GM12864 (cell line): ENCODE measurements at regions not wholly inside any gene's neighbourhood (a gene's known extent, or its start where the extent isn't known, plus 50 kb on each side); places are given as distances from the start of the nearest gene placed in this dataset.
"Not testable (repeated sequence)": the region's sequence is repeated elsewhere in the genome, so short reads cannot be mapped to it uniquely, and the experiment has no call there.

Source experiments
- DNase-seq: peaks from one replicate; pipeline ENCODE4 v3.0.0-alpha.2; 2011; ENCODE audit warnings: low read depth
- H3K4me3 ChIP-seq: 2 replicates; pipeline ENCODE4 v1.5.1; 2011; ENCODE audit warnings: mild to moderate bottlenecking, low read depth, low read length, control low read depth
- TF ChIP-seq, protein P1 (sequence below): IDR thresholded peaks from 2 replicates; pipeline ENCODE4 v1.5.1; 2011; ENCODE audit warnings: low read depth, mild to moderate bottlenecking, moderate library complexity, low read length, control low read depth, inconsistent platforms; ENCODE audit errors: missing control alignments

DNA sequence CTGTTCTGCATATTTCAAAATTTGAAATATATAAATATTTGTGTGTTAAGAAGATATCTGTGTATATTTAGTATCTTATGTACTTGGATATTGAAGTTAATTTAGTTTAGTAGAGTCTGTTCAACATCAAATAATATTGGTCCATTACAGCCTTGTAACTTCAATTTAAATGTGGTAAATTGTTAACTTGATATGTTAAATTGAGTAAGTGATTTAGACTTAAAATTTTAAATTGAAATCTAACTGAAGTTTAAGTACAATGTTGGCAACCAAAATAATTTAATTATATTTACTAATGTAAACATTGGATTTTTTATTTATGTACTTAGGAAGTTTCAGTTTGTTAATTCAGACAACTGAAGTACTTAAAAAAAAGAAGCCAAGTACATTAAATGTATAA lies 343.9 kb upstream of the DNAJC19 start:
- no peak overlapping the region for H3K4me3 ChIP-seq
- TF ChIP-seq, protein P1, sequence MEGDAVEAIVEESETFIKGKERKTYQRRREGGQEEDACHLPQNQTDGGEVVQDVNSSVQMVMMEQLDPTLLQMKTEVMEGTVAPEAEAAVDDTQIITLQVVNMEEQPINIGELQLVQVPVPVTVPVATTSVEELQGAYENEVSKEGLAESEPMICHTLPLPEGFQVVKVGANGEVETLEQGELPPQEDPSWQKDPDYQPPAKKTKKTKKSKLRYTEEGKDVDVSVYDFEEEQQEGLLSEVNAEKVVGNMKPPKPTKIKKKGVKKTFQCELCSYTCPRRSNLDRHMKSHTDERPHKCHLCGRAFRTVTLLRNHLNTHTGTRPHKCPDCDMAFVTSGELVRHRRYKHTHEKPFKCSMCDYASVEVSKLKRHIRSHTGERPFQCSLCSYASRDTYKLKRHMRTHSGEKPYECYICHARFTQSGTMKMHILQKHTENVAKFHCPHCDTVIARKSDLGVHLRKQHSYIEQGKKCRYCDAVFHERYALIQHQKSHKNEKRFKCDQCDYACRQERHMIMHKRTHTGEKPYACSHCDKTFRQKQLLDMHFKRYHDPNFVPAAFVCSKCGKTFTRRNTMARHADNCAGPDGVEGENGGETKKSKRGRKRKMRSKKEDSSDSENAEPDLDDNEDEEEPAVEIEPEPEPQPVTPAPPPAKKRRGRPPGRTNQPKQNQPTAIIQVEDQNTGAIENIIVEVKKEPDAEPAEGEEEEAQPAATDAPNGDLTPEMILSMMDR = no peak
- no peak for DNase-seq

DNA sequence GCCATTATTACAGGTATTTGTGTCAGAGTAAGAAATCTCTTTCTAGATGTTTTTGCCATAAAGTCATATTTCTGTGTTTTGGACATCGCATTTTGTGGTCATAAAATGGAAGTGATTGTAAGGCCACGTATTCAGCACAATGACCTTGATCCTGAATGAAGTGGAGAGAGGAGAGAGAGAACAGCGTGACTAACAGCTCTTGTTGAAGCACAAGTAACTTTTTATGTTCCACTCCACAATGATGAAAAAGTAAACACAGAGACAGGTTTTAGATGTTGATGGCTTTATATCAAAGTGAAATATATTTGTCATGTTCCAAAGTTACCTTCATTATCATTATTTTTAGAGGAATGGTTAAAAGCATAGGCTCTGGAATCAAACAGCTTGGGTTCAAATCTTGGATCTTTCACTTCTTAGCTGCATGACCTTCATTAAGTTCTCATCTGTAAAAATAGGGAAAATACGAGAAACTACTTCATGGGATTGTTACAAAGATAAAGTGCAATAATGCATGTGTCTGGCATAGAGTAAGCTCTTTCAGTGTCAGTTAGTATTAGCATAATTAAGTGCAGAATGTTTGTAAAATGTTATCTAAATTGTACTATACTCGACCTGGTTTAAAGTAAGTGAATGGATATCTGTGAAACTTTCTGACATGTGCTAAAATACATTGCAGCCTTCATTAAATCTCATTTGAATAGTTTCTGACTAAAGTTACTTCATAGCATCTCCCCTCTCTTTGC lies 341.5 kb upstream of the DNAJC19 start:
- no peak overlapping the region for H3K4me3 ChIP-seq
- TF ChIP-seq, protein P1 = no peak
- DNase-seq = no peak

DNA sequence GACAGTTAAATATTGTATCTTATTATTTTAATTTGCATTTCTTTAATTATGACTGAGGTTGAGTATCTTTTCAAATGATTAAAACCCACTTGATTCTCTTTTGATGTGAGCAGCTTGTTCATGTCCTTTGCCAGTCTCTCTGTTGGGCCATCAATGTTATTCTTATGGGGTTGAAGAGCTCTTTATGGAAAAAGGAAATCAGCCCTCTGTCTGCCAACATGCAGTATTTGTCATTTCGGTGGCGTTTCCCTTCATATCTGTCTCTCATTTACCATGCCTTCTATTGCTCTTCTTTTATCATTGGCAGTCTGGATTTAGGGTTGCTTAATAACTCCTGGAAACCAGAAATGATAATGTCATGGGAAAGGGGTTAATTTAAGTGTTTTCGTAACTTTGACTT lies 340.7 kb upstream of the DNAJC19 start:
- H3K4me3 ChIP-seq = no peak overlapping the region
- DNase-seq = no peak
- TF ChIP-seq, protein P1 = no peak

DNA sequence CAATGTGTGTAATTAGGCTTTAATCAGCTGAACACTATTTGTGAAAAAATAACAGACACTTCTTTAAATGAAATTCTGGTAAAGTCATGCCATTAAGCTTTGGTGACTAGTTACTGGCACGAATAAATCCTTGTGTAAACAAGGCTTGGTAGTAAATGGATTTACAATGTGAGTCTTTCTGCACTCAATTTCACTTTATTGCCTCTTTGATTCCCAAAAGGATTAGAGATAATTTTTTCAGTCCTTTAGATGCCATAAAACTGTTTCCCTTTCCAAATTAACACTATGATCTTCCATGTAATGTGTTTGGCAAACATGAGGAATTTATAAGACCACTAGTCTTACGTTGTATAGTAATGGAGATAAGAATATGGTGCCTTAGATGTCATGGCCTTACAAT lies 339.5 kb upstream of the DNAJC19 start:
- no peak for DNase-seq
- TF ChIP-seq, protein P1 = no peak
- no peak overlapping the region for H3K4me3 ChIP-seq

DNA sequence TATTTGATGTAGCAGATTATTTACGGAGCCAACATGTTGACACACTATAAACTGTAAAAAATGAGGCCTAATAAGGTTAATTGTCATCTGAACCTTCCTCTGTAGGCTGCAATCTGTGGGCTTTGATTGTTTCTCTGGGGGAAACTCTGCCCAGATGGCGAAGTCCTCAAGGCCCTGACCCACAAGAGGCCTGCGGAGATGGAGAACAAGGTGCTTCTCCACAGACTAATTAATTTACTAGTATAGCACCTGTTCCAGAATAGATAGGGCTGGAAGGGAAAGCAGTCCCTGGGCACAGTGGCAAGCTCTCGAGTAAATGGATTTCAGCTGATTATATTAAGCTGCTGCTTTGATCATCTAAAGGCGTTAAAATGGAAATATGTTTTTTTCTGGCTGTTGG lies 338.8 kb upstream of the DNAJC19 start:
- no peak for DNase-seq
- TF ChIP-seq, protein P1 = no peak
- H3K4me3 ChIP-seq = no peak overlapping the region

DNA sequence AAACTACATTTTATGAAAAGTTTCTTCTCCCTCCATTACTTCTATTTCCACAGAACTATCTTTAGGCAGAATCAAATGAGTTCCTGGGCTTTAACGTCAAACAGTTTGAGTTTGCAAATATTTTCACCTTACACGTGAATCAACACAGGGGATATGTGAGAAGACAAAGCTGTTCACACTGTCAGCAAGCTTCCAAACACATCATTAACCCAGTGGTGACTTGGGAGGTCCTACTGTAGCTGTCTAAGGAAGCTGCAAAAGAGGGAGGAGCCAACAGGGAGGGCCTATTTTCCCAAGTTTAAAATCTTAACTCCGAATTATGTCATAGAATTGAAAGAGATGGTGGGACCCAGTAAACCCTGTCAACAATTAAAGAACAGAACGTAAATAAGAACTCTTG lies 337.8 kb upstream of the DNAJC19 start:
- TF ChIP-seq, protein P1 = no peak
- DNase-seq = no peak
- no peak overlapping the region for H3K4me3 ChIP-seq

DNA sequence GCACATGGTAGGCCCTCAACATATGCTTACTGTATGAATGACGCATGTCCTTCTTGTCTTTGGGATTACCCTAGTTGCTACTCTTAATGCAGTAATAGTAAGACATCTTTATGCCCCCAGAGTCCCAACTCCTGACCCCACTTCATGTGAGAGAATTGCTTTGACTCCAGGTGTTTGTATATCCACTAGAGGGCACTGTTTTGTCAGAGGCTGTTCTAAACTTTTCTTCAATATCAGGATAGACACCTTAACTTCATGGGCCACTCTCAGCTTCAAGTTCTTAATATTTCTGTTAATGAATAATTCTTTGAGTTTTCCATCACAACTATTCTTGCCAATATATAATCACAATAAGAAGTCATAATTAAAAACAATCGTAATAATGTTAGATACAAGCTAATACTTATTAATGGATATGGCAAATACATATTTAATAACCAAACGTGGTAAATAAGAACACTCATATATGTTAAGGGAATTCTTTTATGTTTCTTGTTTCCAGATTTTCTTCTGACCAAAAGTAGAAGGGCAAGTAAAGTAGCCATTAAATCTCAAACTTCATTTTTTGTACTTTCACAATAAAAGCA lies 337.2 kb upstream of the DNAJC19 start:
- no peak for DNase-seq
- H3K4me3 ChIP-seq = no peak overlapping the region
- TF ChIP-seq, protein P1 = peak; percentile 59

DNA sequence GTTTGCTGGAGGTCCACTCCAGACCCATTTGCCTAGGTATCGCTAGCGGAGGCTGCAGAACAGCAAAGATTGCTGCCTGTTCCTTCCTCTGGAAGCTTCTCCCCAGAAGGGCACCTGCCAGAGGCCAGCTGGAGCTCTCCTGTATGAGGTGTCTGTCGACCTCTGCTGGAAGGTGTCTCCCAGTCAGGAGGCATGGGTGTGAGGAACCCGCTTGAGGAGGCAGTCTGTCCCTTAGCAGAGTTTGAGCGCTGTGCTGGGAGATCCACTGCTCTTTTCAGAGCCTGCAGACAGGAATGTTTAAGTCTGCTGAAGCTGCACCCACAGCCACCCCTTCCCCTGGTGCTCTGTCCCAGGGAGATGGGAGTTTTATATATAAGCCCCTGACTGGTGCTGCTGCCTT lies 335.0 kb upstream of the DNAJC19 start:
- not testable (repeated sequence) for H3K4me3 ChIP-seq, DNase-seq
